Trophoblast cell (in vitro differentiated cells and primary cell): ENCODE measurements at regions not wholly inside any gene's neighbourhood (a gene's known extent, or its start where the extent isn't known, plus 50 kb on each side); places are given as distances from the start of the nearest gene placed in this dataset.

Experiments
- DNase-seq, 2 donors: peaks; one replicate each; pipeline ENCODE4 v3.0.0-alpha.2; 2016
- H2AFZ ChIP-seq: 2 replicates; pipeline ENCODE4 v1.6.1; 2013; ENCODE audit warnings: low read length, moderate library complexity, mild to moderate bottlenecking; ENCODE audit not compliant: insufficient read depth, poor library complexity
- H2AK5ac ChIP-seq: 2 replicates; pipeline ENCODE4 v1.6.1; 2013; ENCODE audit warnings: mild to moderate bottlenecking, low read length
- H2BK120ac ChIP-seq: 2 replicates; pipeline ENCODE4 v1.6.1; 2013; ENCODE audit warnings: low read length, mild to moderate bottlenecking, moderate library complexity; ENCODE audit not compliant: insufficient read depth, poor library complexity
- H2BK12ac ChIP-seq: 2 replicates; pipeline ENCODE4 v1.6.1; 2013; ENCODE audit warnings: mild to moderate bottlenecking, low read length, moderate library complexity
- H2BK5ac ChIP-seq: 2 replicates; pipeline ENCODE4 v1.6.1; 2013; ENCODE audit warnings: low read length, low read depth, moderate library complexity, mild to moderate bottlenecking; ENCODE audit not compliant: poor library complexity
- H3K14ac ChIP-seq: 2 replicates; pipeline ENCODE4 v1.6.1; 2013; ENCODE audit warnings: mild to moderate bottlenecking, low read length
- H3K18ac ChIP-seq: 2 replicates; pipeline ENCODE4 v1.6.1; 2013; ENCODE audit warnings: mild to moderate bottlenecking, low read length
- H3K23ac ChIP-seq: 2 replicates; pipeline ENCODE4 v1.6.1; 2013; ENCODE audit warnings: low read length
- H3K27ac ChIP-seq: 2 replicates; pipeline ENCODE4 v1.5.1; 2013; ENCODE audit warnings: low read depth, mild to moderate bottlenecking, inconsistent platforms, low read length, moderate library complexity
- H3K27me3 ChIP-seq: 2 replicates; pipeline ENCODE4 v1.6.1; 2013; ENCODE audit warnings: inconsistent platforms, mild to moderate bottlenecking, low read length, moderate library complexity; ENCODE audit not compliant: insufficient read depth
- H3K36me3 ChIP-seq, 2 experiments: 1 replicate in 1 of 2; 2 replicates in 1 of 2; pipeline ENCODE4 v1.6.1; 2013; ENCODE audit warnings: low read length in 2 of 2, mild to moderate bottlenecking in 2 of 2, moderate library complexity in 1 of 2; ENCODE audit not compliant: insufficient read depth in 2 of 2, control insufficient read depth in 1 of 2
- H3K4ac ChIP-seq: 2 replicates; pipeline ENCODE4 v1.6.1; 2013; ENCODE audit warnings: low read depth, mild to moderate bottlenecking, low read length, moderate library complexity
- H3K4me1 ChIP-seq, 2 experiments: 1 replicate in 1 of 2; 2 replicates in 1 of 2; pipeline ENCODE4 v1.6.1; 2013; ENCODE audit warnings: low read length in 2 of 2, mild to moderate bottlenecking in 2 of 2, moderate library complexity in 1 of 2; ENCODE audit not compliant: insufficient read depth in 2 of 2, control insufficient read depth in 1 of 2
- H3K4me2 ChIP-seq: 2 replicates; pipeline ENCODE4 v1.6.1; 2013; ENCODE audit warnings: inconsistent platforms, mild to moderate bottlenecking, low read length, moderate library complexity
- H3K4me3 ChIP-seq: 2 replicates; pipeline ENCODE4 v1.5.1; 2013; ENCODE audit warnings: mild to moderate bottlenecking, low read depth, low read length, inconsistent platforms
- H3K79me1 ChIP-seq: one replicate; pipeline ENCODE4 v1.6.1; 2013; ENCODE audit warnings: low read length
- H3K79me2 ChIP-seq: 2 replicates; pipeline ENCODE4 v1.6.1; 2013; ENCODE audit warnings: low read length, mild to moderate bottlenecking; ENCODE audit not compliant: control insufficient read depth, insufficient read depth, poor library complexity
- H3K9ac ChIP-seq: 2 replicates; pipeline ENCODE4 v1.6.1; 2013; ENCODE audit warnings: mild to moderate bottlenecking, low read length
- H3K9me3 ChIP-seq: 2 replicates; pipeline ENCODE4 v1.6.1; 2013; ENCODE audit warnings: low read depth, mild to moderate bottlenecking, control low read depth, inconsistent platforms, low read length; ENCODE audit not compliant: insufficient read depth
- H4K12ac ChIP-seq: 2 replicates; pipeline ENCODE4 v1.6.1; 2013; ENCODE audit warnings: low read depth, mild to moderate bottlenecking, low read length, moderate library complexity
- H4K8ac ChIP-seq: 2 replicates; pipeline ENCODE4 v1.6.1; 2013; ENCODE audit warnings: low read depth, mild to moderate bottlenecking, low read length, moderate library complexity
- H4K91ac ChIP-seq: one replicate; pipeline ENCODE4 v1.6.1; 2013; ENCODE audit warnings: low read depth, mild to moderate bottlenecking, low read length, moderate library complexity
- WGBS: extraction: QIAGEN DNeasy Blood & Tissue Kit; methylation state at CpG from one replicate; pipeline ENCODE4 v1.1.7; 2013; ENCODE audit warnings: missing lambda C conversion rate; ENCODE audit not compliant: insufficient read length, insufficient coverage; ENCODE audit errors: extremely low coverage; 5-methylcytosine and 5-hydroxymethylcytosine counted together

GRCh38 chr17:77408284-77408683 is 267.5 kb downstream of the SEC14L1 start:
- H3K27me3 ChIP-seq, result no peaks in the 10 kb centered on the region
- H2AK5ac ChIP-seq, result no peak overlapping the region
- WGBS, result no CpG with 5 or more reads among the region's 9 CpGs
- H2AFZ ChIP-seq, result no peak overlapping the region
- no peaks in the 10 kb centered on the region for H3K79me1 ChIP-seq
- no peak overlapping the region for H3K4me2 ChIP-seq
- H4K8ac ChIP-seq, result no peak overlapping the region
- no peak overlapping the region for H3K27ac ChIP-seq
- H3K9me3 ChIP-seq, result no peaks in the 10 kb centered on the region
- H3K23ac ChIP-seq, result no peak overlapping the region
- H4K12ac ChIP-seq, result no peak overlapping the region
- no peak overlapping the region for H3K4ac ChIP-seq
- H3K4me1 ChIP-seq, result peaks cover 5 to 12% of the 10 kb centered on the region in 2 experiments
- no peak for DNase-seq
- H3K4me3 ChIP-seq, result no peak overlapping the region
- H3K79me2 ChIP-seq, result no peaks in the 10 kb centered on the region
- H2BK12ac ChIP-seq, result no peak overlapping the region
- H2BK5ac ChIP-seq, result no peak overlapping the region
- H3K9ac ChIP-seq, result no peak overlapping the region
- peaks cover 6 to 11% of the 10 kb centered on the region in 2 experiments for H3K36me3 ChIP-seq
- no peak overlapping the region for H3K18ac ChIP-seq
- no peak overlapping the region for H2BK120ac ChIP-seq
- no peak overlapping the region for H4K91ac ChIP-seq
- H3K14ac ChIP-seq, result no peak overlapping the region

DNA sequence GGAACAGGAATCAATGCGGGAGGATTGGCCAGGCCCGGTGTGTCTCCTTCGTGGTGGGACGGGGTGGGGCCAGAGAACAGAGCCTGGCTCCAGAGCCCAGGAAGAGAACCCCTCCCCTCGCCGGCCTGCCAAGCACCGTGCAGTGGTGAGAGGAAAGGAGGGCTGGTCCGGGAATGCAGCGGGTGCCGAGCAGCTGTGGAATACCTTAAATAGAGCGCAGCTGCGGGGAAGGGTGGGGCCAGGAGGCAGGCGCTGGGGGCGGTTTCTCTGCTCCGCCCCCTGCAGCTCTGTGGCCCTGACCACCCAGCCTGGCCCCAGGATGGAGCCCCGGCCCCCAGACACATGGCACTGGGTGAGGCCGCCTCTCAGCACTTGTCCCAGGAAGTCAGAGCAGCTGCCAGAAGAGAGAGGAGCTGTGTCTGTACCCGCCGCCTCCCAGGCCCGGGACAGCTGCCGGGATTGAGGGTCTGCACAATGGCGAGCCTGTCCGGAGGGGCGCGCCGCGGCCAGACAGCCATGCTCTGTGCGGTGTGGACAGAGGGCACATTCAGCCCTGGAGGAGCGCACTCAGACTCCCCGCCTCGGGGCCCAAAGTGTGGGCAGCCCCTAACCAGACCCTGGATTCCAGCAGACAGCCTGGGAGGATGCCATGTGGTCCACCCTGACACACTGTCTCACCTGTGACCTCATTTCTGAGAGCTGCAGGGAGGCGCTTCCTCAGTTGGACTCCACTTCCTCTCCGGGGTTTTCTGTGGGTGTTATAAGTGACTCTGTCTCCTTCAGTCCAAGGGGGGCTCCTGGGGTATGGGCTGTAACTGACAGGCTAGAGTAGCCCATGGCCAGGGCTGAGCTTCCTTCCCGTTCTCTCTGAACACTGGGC is 268.8 kb downstream of the SEC14L1 start:
- Histone ChIP-seq H3K14ac (no peak overlapping the region), H3K4me2 (no peak overlapping the region), H3K4me3 (no peak overlapping the region), H3K4me1 (peaks cover 5 to 12% of the 10 kb centered on the region in 2 experiments), H3K9ac (no peak overlapping the region), H3K79me1 (no peaks in the 10 kb centered on the region), H4K8ac (no peak overlapping the region), H3K79me2 (no peaks in the 10 kb centered on the region), H2BK5ac (no peak overlapping the region), H2AK5ac (no peak overlapping the region), H2AFZ (no peak overlapping the region), H3K36me3 (peaks cover 4 to 10% of the 10 kb centered on the region in 2 experiments), H2BK120ac (no peak overlapping the region), H4K12ac (no peak overlapping the region), H4K91ac (peak overlapping the region; percentile 29), H3K27me3 (no peaks in the 10 kb centered on the region), H3K18ac (peak overlapping the region; percentile 50), H3K4ac (no peak overlapping the region), H3K9me3 (no peaks in the 10 kb centered on the region), H3K23ac (no peak overlapping the region), H3K27ac (no peak overlapping the region), H2BK12ac (no peak overlapping the region)
- no CpG with 5 or more reads among the region's 34 CpGs for WGBS
- DNase-seq, result peak; percentile 75 to 87

DNA sequence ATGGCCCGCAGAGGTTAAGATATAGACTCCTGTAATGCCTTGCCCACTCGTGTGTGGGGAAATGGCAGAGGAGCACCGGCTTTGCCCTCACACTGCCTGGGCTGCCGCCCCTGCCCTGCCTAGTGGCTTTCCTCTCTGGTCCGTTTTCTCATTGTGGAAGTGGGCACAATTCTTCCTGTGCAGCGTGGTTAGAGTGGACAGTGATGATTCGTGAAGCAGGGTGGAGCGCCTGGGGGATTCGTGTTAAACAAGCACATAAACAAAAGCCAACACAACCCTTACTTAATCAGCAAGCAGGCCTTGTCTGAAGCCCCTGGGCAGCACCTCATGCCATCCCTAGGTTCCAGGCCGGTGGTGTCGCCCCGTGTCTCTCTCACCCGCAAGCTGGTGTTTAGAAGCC is 269.7 kb downstream of the SEC14L1 start:
- peaks cover 5 to 12% of the 10 kb centered on the region in 2 experiments for H3K4me1 ChIP-seq
- no peak overlapping the region for H2AFZ ChIP-seq
- H3K18ac ChIP-seq, result no peak overlapping the region
- no peak overlapping the region for H2BK120ac ChIP-seq
- H3K4me3 ChIP-seq, result no peak overlapping the region
- H3K4ac ChIP-seq, result no peak overlapping the region
- no peak overlapping the region for H3K27ac ChIP-seq
- H4K91ac ChIP-seq, result no peak overlapping the region
- WGBS, result no CpG with 5 or more reads among the region's 13 CpGs
- H3K79me1 ChIP-seq, result no peaks in the 10 kb centered on the region
- no peak overlapping the region for H4K8ac ChIP-seq
- H3K9ac ChIP-seq, result no peak overlapping the region
- no peak overlapping the region for H3K23ac ChIP-seq
- H3K79me2 ChIP-seq, result no peaks in the 10 kb centered on the region
- no peak overlapping the region for H4K12ac ChIP-seq
- H2BK12ac ChIP-seq, result no peak overlapping the region
- DNase-seq, result no peak
- H2AK5ac ChIP-seq, result no peak overlapping the region
- no peak overlapping the region for H3K14ac ChIP-seq
- H3K36me3 ChIP-seq, result peaks cover 2 to 10% of the 10 kb centered on the region in 2 experiments
- H3K9me3 ChIP-seq, result no peaks in the 10 kb centered on the region
- no peaks in the 10 kb centered on the region for H3K27me3 ChIP-seq
- H3K4me2 ChIP-seq, result no peak overlapping the region
- no peak overlapping the region for H2BK5ac ChIP-seq

DNA sequence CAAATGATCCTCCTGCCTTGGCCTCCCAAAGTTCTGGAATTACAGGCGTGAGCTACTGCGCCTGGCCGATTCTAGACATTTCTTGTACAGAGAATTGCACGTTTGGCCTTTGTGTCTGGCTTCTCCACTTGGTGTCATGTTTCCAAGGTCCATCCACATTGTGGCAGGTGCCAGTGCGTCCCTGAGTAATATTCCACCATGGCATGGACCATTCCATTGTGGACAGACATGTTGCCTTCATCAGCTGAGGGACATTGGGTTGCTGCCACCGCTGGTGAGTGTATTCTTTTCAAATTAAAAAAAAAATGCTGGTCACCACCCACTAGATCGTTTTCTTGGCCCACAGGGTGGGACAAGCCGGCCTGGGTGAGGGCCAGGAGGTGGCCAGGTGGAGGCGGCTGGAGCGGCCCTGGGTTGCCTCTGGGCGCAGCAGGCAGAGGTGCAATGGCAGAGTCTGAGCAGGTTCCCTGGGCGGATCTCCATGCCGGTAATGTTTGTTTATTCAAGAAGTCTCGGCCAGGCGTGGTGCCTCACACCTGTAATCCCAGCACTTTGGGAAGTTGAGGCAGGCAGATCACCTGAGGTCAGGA is 274.1 kb downstream of the SEC14L1 start:
- DNase-seq, result no peak
- no peaks in the 10 kb centered on the region for H3K79me2 ChIP-seq
- peaks cover 7 to 10% of the 10 kb centered on the region in 2 experiments for H3K4me1 ChIP-seq
- no peak overlapping the region for H3K27ac ChIP-seq
- H3K36me3 ChIP-seq, result peaks cover 3 to 6% of the 10 kb centered on the region in 2 experiments
- no peak overlapping the region for H2BK120ac ChIP-seq
- H2AK5ac ChIP-seq, result no peak overlapping the region
- no CpG with 5 or more reads among the region's 15 CpGs for WGBS
- H3K18ac ChIP-seq, result no peak overlapping the region
- H3K14ac ChIP-seq, result no peak overlapping the region
- H3K79me1 ChIP-seq, result no peaks in the 10 kb centered on the region
- H3K9ac ChIP-seq, result no peak overlapping the region
- H3K27me3 ChIP-seq, result no peaks in the 10 kb centered on the region
- H4K12ac ChIP-seq, result no peak overlapping the region
- H3K9me3 ChIP-seq, result peaks cover 1% of the 10 kb centered on the region
- H4K91ac ChIP-seq, result no peak overlapping the region
- no peak overlapping the region for H3K4me3 ChIP-seq
- no peak overlapping the region for H3K4me2 ChIP-seq
- H2BK12ac ChIP-seq, result no peak overlapping the region
- no peak overlapping the region for H2BK5ac ChIP-seq
- no peak overlapping the region for H3K4ac ChIP-seq
- H4K8ac ChIP-seq, result no peak overlapping the region
- no peak overlapping the region for H2AFZ ChIP-seq
- no peak overlapping the region for H3K23ac ChIP-seq
